ENCODE measurements at regions not wholly inside any gene's neighbourhood (a gene's known extent, or its start where the extent isn't known, plus 50 kb on each side); places are given as distances from the start of the nearest gene placed in this dataset.
"Not testable (repeated sequence)": the region's sequence is repeated elsewhere in the genome, so short reads cannot be mapped to it uniquely, and the experiment has no call there.

DNA sequence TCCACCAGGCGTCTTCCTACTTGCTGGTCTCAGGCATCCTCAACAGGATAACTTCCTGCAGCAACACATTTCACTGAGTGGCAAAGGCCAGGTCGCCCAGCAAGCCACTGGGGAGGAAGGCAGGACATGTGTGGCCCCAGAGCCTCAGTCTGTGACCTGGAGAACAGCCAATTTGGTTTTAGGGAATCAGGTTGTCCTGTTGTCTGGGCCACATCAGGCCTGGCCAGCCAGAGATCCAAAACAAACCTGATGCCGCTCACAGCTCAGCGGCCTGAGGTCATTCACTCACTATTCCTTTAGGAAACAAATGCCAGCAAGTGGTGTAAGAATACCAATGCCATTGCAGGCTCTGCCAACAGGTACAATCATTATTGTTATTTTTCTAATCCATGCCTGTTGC lies 210.7 kb downstream of the VAPA start:
- Mint-ChIP-seq H3K4me1 (ENCODE audit: low read depth) (no peaks in the 10 kb centered on the region), H3K27ac (no peak overlapping the region), H3K4me3 (peak overlapping the region in 1 of 2 donors; percentile 13), H3K27me3 (ENCODE audit: low read depth) (no peaks in the 10 kb centered on the region), H3K9me3 (peaks cover 0 to under 1% of the 10 kb centered on the region in 2 donors), H3K36me3 (ENCODE audit: insufficient read depth in 2 of 2) (peaks cover 0 to 2% of the 10 kb centered on the region in 2 donors)
- ATAC-seq (replicated peaks in 1 of 2), result no peak
- DNase-seq, result no peak

DNA sequence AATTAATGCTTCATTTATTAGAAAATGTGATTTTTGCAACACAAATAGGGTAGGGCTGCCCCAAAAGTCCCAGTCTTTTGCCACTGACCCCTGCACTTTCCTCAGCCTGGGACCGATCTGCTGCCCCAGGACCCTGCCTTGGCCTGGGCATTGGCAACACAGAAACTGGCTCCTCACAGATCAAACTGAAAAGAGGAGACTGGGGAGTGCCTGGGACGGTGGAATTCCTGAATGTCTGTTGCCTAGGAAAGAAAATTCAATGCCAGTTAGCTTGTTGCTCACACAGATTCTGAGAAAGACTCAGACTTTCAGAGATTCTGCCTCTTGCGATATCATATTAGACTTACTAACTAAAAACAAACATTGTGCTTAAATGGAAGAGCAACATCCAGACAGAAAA lies 211.2 kb downstream of the VAPA start:
- Mint-ChIP-seq H3K27ac (no peak overlapping the region), H3K27me3 (ENCODE audit: low read depth) (no peaks in the 10 kb centered on the region), H3K36me3 (ENCODE audit: insufficient read depth in 2 of 2) (peaks cover 0 to 2% of the 10 kb centered on the region in 2 donors), H3K4me3 (no peak overlapping the region), H3K4me1 (ENCODE audit: low read depth) (no peaks in the 10 kb centered on the region), H3K9me3 (no peaks in the 10 kb centered on the region)
- DNase-seq (no peak), ATAC-seq (replicated peaks in 1 of 2) (no peak)

DNA sequence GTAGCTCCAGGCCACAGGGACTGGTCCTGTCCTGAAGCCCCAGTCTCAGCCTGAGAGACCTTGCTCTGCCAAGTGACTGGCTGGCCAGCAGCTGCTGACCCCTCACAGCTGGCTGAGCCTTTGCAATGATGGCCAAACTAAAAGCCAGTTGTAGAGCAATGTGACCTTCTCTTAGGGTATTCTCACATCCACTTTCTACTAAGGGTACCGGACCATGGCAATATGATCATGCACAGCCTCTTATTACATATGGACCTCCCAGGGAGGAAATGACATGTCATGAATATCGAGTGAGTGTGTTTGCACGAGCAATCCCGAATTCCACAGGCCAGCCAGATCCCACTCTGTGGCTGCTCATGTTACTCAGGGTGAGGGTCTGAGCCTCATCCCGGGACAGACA lies 213.9 kb downstream of the VAPA start:
- Mint-ChIP-seq H3K36me3 (ENCODE audit: insufficient read depth in 2 of 2) (no peaks in the 10 kb centered on the region), H3K4me3 (no peak overlapping the region), H3K27ac (no peak overlapping the region), H3K9me3 (no peaks in the 10 kb centered on the region), H3K4me1 (ENCODE audit: low read depth) (no peaks in the 10 kb centered on the region), H3K27me3 (ENCODE audit: low read depth) (peaks cover 15% of the 10 kb centered on the region)
- DNase-seq (no peak), ATAC-seq (replicated peaks in 1 of 2) (no peak)

DNA sequence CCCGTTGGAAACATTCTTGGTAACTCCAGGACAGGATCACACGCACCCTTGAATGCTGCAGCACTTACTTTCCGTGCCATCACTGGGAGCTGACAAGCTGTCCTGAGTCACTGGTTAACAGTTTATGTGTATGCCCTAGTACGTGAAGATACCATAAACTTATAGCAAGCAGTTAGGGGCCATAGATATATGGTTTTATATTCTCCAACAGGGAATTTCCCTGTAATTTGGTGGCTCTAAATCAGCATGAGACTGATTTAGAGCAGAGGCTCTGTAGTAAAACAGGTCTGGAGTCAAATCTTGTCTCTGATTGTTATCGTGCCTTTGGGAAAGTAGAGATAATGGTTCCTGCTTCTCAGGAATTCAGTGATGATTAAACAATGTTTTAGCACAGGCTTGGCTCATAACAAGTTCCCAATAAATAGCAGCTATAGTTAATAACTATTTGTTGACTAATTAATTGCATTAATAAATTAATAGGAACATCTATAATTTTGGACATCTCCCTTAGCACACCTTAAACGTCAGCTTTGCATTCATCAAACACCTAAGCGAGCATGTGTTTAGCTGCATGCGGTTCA lies 215.2 kb downstream of the VAPA start:
- Mint-ChIP-seq H3K9me3 (no peaks in the 10 kb centered on the region), H3K4me1 (ENCODE audit: low read depth) (no peaks in the 10 kb centered on the region), H3K27ac (no peak overlapping the region), H3K36me3 (ENCODE audit: insufficient read depth in 2 of 2) (no peaks in the 10 kb centered on the region), H3K4me3 (no peak overlapping the region), H3K27me3 (ENCODE audit: low read depth) (peaks cover 20% of the 10 kb centered on the region)
- DNase-seq, result no peak
- ATAC-seq (replicated peaks in 1 of 2), result no peak

DNA sequence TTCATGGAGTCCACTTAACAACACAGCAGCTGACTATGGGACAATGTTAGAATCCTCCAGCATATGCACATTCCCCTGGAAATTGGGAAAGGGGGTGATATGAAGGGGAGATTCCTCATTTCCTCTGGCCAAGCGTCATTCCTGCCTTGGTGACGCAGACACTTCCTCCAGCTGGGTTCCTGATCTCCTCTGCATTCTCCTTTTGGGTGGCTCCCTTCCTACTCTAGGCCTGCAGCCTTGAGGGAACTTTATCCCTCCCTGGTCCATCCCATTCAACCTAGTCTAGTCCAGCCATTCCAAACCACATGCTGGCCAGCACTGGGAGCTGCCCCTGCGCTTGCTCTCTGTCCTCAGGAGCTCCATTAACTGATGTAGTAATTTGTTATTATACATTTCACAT lies 216.8 kb downstream of the VAPA start:
- H3K36me3 Mint-ChIP-seq (ENCODE audit: insufficient read depth in 2 of 2), result no peaks in the 10 kb centered on the region

DNA sequence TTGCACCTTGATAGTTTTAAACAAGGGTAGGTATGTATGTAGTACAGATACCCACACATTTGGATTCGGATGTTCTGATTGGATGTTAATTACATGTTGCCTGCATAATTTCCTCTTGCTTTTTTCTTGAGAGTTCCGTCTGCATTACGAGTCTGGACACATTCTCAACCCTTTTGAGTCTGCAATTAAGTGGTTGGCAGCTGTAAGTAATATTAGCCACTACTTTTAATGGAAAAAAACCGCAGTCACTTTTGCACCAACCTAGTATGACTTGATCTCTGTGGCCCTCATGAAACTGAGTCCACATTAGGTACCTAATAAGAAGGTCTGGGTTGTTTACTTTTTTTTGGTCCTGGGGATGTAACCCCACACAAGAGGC lies 217.3 kb downstream of the VAPA start:
- Mint-ChIP-seq H3K27me3 (ENCODE audit: low read depth) (peaks cover 20% of the 10 kb centered on the region), H3K4me3 (no peak overlapping the region), H3K27ac (no peak overlapping the region), H3K4me1 (ENCODE audit: low read depth) (no peaks in the 10 kb centered on the region), H3K36me3 (ENCODE audit: insufficient read depth in 2 of 2) (no peaks in the 10 kb centered on the region), H3K9me3 (no peaks in the 10 kb centered on the region)
- DNase-seq (no peak), ATAC-seq (replicated peaks in 1 of 2) (no peak)

More for the DNA sequence above, 216.8 kb downstream of the VAPA start:
- ATAC-seq (replicated peaks in 1 of 2) (no peak), DNase-seq (no peak)
- Mint-ChIP-seq H3K4me1 (ENCODE audit: low read depth) (no peaks in the 10 kb centered on the region), H3K4me3 (no peak overlapping the region), H3K27me3 (ENCODE audit: low read depth) (peaks cover 20% of the 10 kb centered on the region), H3K27ac (no peak overlapping the region), H3K9me3 (no peaks in the 10 kb centered on the region)

DNA sequence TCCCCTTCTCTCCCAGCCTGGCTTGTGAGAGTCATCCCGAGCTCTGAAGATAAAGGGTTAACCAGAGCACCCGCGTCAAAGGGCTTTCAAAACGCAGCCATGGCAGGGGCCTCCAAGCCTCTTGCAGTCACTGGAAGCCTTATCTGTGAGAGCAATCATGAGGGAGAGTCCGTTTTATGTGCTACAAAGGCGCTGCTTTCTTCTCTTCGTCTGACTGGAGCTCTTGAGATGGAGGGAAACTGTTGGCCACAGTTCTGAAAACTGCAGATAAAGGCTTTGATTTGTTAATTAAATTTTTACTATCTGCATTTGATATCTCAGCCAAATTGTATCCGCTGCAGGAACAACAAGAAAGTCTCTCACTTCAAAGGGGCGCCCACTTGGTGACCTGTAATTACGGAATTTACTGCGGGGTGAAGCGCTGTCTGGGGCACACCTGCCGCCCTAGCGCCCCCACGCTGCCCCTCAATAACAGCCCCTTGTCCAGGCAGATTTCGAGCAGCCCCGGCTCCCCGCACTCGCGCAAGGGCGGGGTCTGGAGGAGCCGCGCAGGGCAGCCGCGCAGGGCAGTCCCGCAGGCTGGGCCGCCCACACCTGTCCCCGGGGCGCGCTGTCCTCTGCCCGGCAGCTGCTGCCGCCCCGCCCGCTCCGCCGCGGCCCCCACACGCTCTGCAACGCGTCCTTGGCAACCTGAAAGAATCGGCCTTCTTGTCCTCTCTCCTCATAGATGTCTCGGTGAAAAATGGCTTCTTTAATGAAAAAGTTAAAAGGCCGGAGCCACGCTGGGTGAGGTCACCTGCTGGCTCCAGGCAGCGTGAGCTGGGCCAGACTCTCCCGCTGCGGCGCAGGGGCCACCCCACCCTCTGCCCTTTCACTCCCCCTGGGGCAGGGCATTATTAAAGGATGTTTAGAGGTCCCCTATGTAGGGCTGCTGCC lies 217.9 kb downstream of the VAPA start:
- ATAC-seq (replicated peaks in 1 of 2), result no peak
- Mint-ChIP-seq H3K4me1 (ENCODE audit: low read depth) (no peaks in the 10 kb centered on the region), H3K27me3 (ENCODE audit: low read depth) (peaks cover 20% of the 10 kb centered on the region), H3K4me3 (peak overlapping the region; percentile 23 to 48), H3K9me3 (no peaks in the 10 kb centered on the region), H3K36me3 (ENCODE audit: insufficient read depth in 2 of 2) (no peaks in the 10 kb centered on the region), H3K27ac (no peak overlapping the region)
- no peak for DNase-seq

DNA sequence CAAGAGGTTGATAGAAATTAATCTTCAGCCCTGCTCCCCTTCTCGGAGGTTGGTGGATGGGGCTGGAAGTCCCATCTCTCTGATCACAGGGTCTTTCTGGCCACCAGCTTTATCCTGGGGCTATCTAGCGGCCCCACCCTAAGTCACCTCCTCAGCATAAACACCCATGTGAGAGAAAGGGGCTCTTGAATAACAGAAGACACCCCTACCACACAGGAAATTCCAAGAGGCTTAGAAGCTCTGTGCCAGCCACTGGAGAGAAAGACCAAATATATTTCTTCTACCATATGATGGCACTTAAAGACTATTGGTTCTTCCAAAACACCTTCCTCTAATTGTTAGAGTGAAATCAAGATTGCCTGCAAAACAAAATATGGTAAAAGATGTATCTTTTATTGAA lies 219.7 kb downstream of the VAPA start:
- Mint-ChIP-seq H3K27me3 (ENCODE audit: low read depth) (peaks cover 20% of the 10 kb centered on the region), H3K4me1 (ENCODE audit: low read depth) (no peaks in the 10 kb centered on the region), H3K4me3 (no peak overlapping the region), H3K9me3 (no peaks in the 10 kb centered on the region), H3K27ac (no peak overlapping the region), H3K36me3 (ENCODE audit: insufficient read depth in 2 of 2) (no peaks in the 10 kb centered on the region)
- ATAC-seq (replicated peaks in 1 of 2) (no peak), DNase-seq (no peak)

DNA sequence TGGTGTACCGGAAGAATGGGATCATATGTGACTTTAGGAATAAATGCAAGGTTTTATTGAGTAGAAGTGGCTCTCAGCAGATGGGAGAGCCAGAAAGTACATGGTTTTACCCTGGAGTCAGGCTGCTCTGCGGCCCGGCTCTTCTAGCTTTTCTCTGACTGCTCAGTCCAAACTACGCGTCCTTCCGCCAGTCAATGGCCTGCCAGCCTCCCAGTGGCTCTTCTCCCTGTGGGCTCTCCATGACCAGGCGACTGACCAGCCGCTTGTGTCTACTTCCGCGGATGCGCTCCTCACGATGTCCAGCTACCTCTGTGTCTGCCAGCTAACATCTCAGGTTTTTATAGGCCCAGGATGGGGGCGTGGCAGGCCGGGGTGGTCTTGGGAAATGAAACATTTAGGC lies 220.4 kb downstream of the VAPA start:
- no peak for ATAC-seq (replicated peaks in 1 of 2)
- H3K27ac Mint-ChIP-seq, result no peak overlapping the region
- H3K4me1 Mint-ChIP-seq (ENCODE audit: low read depth), result no peaks in the 10 kb centered on the region
- no peaks in the 10 kb centered on the region for H3K9me3 Mint-ChIP-seq
- no peak for DNase-seq
- H3K36me3 Mint-ChIP-seq (ENCODE audit: insufficient read depth in 2 of 2), result no peaks in the 10 kb centered on the region
- peaks cover 20% of the 10 kb centered on the region for H3K27me3 Mint-ChIP-seq (ENCODE audit: low read depth)
- no peak overlapping the region for H3K4me3 Mint-ChIP-seq

DNA sequence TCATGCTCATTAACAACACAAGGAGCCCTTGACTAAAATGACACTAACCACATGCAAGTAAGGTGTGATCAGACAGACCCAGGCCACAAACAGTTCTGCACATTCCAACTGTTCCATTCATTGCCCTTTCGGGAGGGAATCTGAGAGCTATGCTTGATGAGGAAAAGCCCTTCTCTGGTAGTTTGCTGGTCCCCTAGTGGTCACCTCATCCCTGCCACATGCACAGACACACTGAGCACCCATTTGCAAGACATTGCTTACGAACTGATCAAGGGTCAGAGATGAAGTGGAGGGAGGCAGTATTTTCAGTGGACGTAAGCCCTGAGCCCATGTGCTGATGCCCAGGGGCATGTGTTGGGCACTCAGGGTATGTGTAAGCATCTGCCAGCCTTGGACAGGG lies 220.9 kb downstream of the VAPA start:
- not testable (repeated sequence) for H3K9me3 Mint-ChIP-seq; DNase-seq; H3K4me3 Mint-ChIP-seq; H3K4me1 Mint-ChIP-seq (ENCODE audit: low read depth); H3K27ac Mint-ChIP-seq; ATAC-seq (replicated peaks in 1 of 2); H3K36me3 Mint-ChIP-seq (ENCODE audit: insufficient read depth in 2 of 2)
- peaks cover 20% of the 10 kb centered on the region for H3K27me3 Mint-ChIP-seq (ENCODE audit: low read depth)

DNA sequence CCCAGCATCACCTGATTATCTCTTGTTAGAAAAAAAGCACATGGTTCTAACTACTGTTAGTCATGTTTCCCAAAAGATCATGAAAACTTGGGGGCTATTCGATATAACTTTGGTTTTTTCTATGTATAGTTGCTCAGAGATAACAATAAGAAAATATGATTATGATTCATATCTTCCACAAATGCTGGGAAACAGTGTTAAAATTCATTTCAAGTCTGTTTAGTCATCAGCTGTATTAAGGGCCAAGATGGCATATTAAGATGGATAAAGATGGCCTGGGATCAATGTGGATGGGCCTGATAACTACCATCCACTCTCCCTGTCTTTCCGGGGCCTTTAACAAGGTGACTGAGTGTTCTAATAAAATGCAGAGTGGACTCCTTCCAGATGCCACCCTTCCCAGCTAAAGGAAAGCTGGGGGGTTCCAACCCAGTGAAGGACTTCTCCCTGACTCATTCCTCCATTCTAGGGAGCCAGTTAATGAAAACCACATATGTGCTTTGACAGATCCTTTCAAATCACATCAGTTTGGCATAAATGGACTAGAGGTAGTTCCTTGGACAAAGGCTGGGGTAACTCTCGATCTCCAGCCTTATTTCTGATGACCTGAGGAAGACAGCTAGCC lies 221.6 kb downstream of the VAPA start:
- peaks cover 17% of the 10 kb centered on the region for H3K27me3 Mint-ChIP-seq (ENCODE audit: low read depth)
- H3K4me1 Mint-ChIP-seq (ENCODE audit: low read depth), result no peaks in the 10 kb centered on the region
- no peak overlapping the region for H3K27ac Mint-ChIP-seq
- no peak for ATAC-seq (replicated peaks in 1 of 2)
- DNase-seq, result no peak
- H3K9me3 Mint-ChIP-seq, result no peaks in the 10 kb centered on the region
- H3K36me3 Mint-ChIP-seq (ENCODE audit: insufficient read depth in 2 of 2), result no peaks in the 10 kb centered on the region
- no peak overlapping the region for H3K4me3 Mint-ChIP-seq

DNA sequence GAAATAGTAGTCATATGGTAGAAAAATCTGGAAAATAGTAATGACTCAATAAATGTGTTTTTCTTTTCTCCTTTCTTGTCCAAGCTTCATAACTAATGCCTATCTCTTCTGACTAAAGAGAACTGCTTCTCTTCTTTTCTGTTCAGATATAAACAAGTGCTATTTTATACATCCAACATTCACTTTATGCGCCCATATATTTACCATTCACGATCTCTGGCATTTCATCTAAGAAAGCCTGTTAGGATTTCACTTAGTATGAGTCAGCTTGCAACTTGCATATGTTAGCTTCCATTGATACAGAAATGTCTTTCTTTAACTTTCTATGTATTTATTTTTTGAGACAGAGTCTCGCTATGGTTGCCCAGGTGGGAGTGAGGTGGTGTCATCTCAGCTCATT lies 224.9 kb downstream of the VAPA start:
- no peak overlapping the region for H3K4me3 Mint-ChIP-seq
- no peaks in the 10 kb centered on the region for H3K9me3 Mint-ChIP-seq

DNA sequence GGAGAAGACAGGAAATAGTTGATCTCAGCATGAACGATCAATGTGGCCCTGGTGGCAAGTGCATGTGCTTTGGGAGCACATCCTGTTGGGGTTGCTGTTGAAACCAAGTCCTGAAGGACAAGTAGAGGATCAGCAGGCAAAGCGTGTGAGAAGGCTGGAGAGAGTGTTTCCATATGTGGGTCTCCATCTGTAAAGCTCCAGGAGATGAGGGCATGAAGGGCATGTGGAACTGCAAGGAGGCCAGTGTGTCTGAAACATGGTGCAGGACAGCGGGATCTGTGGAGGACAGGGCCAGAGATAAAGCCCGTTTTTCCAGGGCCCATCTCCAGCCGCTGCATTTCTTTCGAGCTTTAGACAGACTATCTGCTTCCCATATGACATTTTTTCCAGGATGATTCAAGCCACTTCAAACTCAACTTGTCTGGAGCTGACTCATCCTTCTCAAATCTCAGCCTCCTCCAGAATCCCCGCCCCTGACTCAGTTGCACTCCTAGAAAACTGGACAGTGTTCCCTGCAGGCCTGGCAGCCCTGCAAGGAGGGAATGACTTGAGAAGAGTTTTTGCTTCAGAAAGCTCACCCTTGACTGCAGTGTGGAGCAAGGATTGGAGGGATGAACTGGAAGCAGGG lies 226.1 kb downstream of the VAPA start:
- ATAC-seq (replicated peaks in 1 of 2), result no peak
- Mint-ChIP-seq H3K9me3 (no peaks in the 10 kb centered on the region), H3K36me3 (ENCODE audit: insufficient read depth in 2 of 2) (no peaks in the 10 kb centered on the region), H3K4me3 (no peak overlapping the region), H3K27ac (no peak overlapping the region), H3K27me3 (ENCODE audit: low read depth) (peaks cover 5% of the 10 kb centered on the region), H3K4me1 (ENCODE audit: low read depth) (no peaks in the 10 kb centered on the region)
- no peak for DNase-seq

More for the DNA sequence above, 224.9 kb downstream of the VAPA start:
- Mint-ChIP-seq H3K36me3 (ENCODE audit: insufficient read depth in 2 of 2) (no peaks in the 10 kb centered on the region), H3K27me3 (ENCODE audit: low read depth) (peaks cover 5% of the 10 kb centered on the region), H3K4me1 (ENCODE audit: low read depth) (no peaks in the 10 kb centered on the region), H3K27ac (no peak overlapping the region)
- ATAC-seq (replicated peaks in 1 of 2) (no peak), DNase-seq (no peak)

All from activated T-cell treated with anti-CD3 and anti-CD28 coated beads, Interleukin-2, amount 50 U/mL, for 72 hours (primary cell).